NCI-H1048 (cell line): ENCODE measurements at regions not wholly inside any gene's neighbourhood (a gene's known extent, or its start where the extent isn't known, plus 50 kb on each side); places are given as distances from the start of the nearest gene placed in this dataset.

ENCODE experiments used
- DNase-seq: peaks from one replicate; lab custom pipeline; 2025; lab: John Stamatoyannopoulos, UW

GRCh38 chr20:52818491-52818890 lies 153.7 kb upstream of the TSHZ2 start:
- no peak for DNase-seq

GRCh38 chr20:52817981-52818380 lies 154.2 kb upstream of the TSHZ2 start:
- no peak for DNase-seq

GRCh38 chr20:52817511-52817910 lies 154.6 kb upstream of the TSHZ2 start:
- no peak for DNase-seq

GRCh38 chr20:52814371-52814770 lies 157.8 kb upstream of the TSHZ2 start:
- DNase-seq: no peak

GRCh38 chr20:52812231-52812847 lies 159.8 kb upstream of the TSHZ2 start:
- no peak for DNase-seq

GRCh38 chr20:52809003-52809402 lies 163.2 kb upstream of the TSHZ2 start:
- DNase-seq: no peak

GRCh38 chr20:52806918-52807317 lies 165.2 kb upstream of the TSHZ2 start:
- no peak for DNase-seq

- DNase-seq: no peak
These were observed 166.3 kb upstream of the TSHZ2 start for GRCh38 chr20:52805843-52806242.

- no peak for DNase-seq
These were observed 166.9 kb upstream of the TSHZ2 start for GRCh38 chr20:52805296-52805571.

- DNase-seq: no peak
These were observed 167.5 kb upstream of the TSHZ2 start for GRCh38 chr20:52804497-52805295.

- no peak for DNase-seq
These were observed 170.5 kb upstream of the TSHZ2 start for GRCh38 chr20:52801628-52802006.

GRCh38 chr20:52800734-52801627 lies 171.2 kb upstream of the TSHZ2 start:
- DNase-seq: no peak

GRCh38 chr20:52799130-52799529 lies 173.0 kb upstream of the TSHZ2 start:
- no peak for DNase-seq

- no peak for DNase-seq
These were observed 174.0 kb upstream of the TSHZ2 start for GRCh38 chr20:52798124-52798523.

- DNase-seq: no peak
These were observed 177.3 kb upstream of the TSHZ2 start for GRCh38 chr20:52794853-52795252.

- no peak for DNase-seq
These were observed 178.7 kb upstream of the TSHZ2 start for GRCh38 chr20:52793339-52793963.

GRCh38 chr20:52791091-52791490 lies 181.1 kb upstream of the TSHZ2 start:
- no peak for DNase-seq

GRCh38 chr20:52789716-52790115 lies 182.4 kb upstream of the TSHZ2 start:
- DNase-seq: no peak

- no peak for DNase-seq
These were observed 184.2 kb upstream of the TSHZ2 start for GRCh38 chr20:52787962-52788361.

- DNase-seq: no peak
These were observed 184.9 kb upstream of the TSHZ2 start for GRCh38 chr20:52787216-52787615.

- no peak for DNase-seq
These were observed 186.5 kb upstream of the TSHZ2 start for GRCh38 chr20:52785679-52786078.

- DNase-seq: no peak
These were observed 188.4 kb upstream of the TSHZ2 start for GRCh38 chr20:52783769-52784168.

GRCh38 chr20:52780462-52780861 lies 191.7 kb upstream of the TSHZ2 start:
- no peak for DNase-seq
